ENCODE measurements at regions not wholly inside any gene's neighbourhood (a gene's known extent, or its start where the extent isn't known, plus 50 kb on each side); places are given as distances from the start of the nearest gene placed in this dataset.

DNA sequence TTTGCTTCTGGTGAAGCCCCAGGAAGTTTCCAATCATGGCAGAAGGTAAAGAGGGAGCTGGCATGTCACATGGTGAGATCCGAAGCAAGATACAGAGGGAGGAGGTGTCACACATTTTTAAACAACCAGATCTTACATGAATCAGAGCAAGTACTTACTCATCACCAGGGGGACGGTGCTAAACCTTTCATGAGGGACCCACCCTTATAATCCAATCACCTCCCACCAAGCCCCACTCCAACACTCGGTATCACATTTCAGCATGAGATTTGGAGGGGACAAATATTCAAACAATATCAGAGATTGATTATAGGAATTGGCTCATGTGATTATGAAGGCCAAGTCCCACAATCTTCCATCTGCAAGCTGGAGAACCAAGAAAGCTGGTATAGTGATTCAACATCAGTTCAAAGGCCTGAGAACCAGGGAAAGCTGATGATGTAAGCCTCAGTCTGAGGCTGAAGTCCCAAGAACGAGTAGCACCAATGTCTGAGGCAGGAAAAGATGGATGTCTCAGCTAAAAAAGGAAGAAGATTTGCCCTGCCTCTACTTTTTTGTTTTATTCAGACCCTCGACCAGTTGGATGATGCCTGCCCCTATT lies 58.6 kb upstream of the WDFY2 start:
- TF ChIP-seq, protein P1, sequence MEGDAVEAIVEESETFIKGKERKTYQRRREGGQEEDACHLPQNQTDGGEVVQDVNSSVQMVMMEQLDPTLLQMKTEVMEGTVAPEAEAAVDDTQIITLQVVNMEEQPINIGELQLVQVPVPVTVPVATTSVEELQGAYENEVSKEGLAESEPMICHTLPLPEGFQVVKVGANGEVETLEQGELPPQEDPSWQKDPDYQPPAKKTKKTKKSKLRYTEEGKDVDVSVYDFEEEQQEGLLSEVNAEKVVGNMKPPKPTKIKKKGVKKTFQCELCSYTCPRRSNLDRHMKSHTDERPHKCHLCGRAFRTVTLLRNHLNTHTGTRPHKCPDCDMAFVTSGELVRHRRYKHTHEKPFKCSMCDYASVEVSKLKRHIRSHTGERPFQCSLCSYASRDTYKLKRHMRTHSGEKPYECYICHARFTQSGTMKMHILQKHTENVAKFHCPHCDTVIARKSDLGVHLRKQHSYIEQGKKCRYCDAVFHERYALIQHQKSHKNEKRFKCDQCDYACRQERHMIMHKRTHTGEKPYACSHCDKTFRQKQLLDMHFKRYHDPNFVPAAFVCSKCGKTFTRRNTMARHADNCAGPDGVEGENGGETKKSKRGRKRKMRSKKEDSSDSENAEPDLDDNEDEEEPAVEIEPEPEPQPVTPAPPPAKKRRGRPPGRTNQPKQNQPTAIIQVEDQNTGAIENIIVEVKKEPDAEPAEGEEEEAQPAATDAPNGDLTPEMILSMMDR (conservative IDR thresholded peaks at IDR 0.05): no peak
- no peak for TF ChIP-seq ZFX (IDR thresholded peaks at IDR 0.05)
